NB4 (cell line): ENCODE measurements at regions not wholly inside any gene's neighbourhood (a gene's known extent, or its start where the extent isn't known, plus 50 kb on each side); places are given as distances from the start of the nearest gene placed in this dataset.

ENCODE experiments used
- DNase-seq: peaks from one replicate; pipeline ENCODE4 v3.0.0; 2010; ENCODE audit warnings: low read depth
- H3K4me3 ChIP-seq: one replicate; pipeline ENCODE4 v1.5.1; 2011; ENCODE audit warnings: mild to moderate bottlenecking, low read depth, low read length, moderate library complexity
- MYC ChIP-seq: IDR thresholded peaks from 2 replicates; pipeline ENCODE4 v1.6.1; 2011; ENCODE audit warnings: low read depth, low read length
- POLR2A ChIP-seq: IDR thresholded peaks from 2 replicates; pipeline ENCODE4 v1.6.1; 2011; ENCODE audit warnings: mild to moderate bottlenecking; ENCODE audit not compliant: insufficient read length; ENCODE audit errors: extremely low read depth
- TF ChIP-seq, protein P1 (sequence below): IDR thresholded peaks from 2 replicates; pipeline ENCODE4 v1.6.1; 2011; ENCODE audit warnings: low read depth, low read length
- TF ChIP-seq, protein P2 (sequence below): IDR thresholded peaks from one replicate; pipeline ENCODE4 v1.5.1; 2012; ENCODE audit warnings: low read depth, low read length

DNA sequence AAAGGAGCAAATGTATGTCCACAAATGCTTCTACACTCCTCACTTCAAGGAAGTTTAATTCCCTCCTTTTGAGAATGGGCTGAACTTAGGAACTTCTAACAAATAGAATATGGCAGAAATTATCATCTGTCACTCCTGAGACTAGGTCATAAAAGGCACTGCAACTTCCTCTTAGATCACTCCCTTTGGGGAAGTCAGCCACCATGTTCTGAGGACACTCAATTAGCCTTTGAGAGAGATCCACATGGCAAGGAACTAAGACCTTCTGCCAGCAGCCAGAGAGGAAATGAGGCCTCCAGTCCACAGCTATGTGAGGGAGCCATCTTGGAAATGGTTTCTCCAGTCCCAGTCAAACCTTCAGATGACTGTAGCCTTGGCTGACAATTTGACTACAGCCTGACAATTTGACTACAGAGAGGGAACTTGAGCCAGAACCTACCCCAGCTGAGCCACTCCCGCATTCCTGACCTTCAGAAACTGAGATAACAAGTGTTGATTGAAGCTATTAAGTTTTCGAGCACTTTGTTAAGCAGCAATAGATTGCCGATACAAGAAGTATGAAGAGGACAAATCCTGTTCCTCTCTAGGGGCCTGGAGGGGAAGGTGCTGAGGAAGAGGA is 113.4 kb upstream of the SEC14L1 start:
- TF ChIP-seq MYC (no peak), POLR2A (no peak)
- TF ChIP-seq, protein P1, sequence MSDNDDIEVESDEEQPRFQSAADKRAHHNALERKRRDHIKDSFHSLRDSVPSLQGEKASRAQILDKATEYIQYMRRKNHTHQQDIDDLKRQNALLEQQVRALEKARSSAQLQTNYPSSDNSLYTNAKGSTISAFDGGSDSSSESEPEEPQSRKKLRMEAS: no peak
- TF ChIP-seq, protein P2, sequence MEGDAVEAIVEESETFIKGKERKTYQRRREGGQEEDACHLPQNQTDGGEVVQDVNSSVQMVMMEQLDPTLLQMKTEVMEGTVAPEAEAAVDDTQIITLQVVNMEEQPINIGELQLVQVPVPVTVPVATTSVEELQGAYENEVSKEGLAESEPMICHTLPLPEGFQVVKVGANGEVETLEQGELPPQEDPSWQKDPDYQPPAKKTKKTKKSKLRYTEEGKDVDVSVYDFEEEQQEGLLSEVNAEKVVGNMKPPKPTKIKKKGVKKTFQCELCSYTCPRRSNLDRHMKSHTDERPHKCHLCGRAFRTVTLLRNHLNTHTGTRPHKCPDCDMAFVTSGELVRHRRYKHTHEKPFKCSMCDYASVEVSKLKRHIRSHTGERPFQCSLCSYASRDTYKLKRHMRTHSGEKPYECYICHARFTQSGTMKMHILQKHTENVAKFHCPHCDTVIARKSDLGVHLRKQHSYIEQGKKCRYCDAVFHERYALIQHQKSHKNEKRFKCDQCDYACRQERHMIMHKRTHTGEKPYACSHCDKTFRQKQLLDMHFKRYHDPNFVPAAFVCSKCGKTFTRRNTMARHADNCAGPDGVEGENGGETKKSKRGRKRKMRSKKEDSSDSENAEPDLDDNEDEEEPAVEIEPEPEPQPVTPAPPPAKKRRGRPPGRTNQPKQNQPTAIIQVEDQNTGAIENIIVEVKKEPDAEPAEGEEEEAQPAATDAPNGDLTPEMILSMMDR: no peak
- peak; percentile 34 for DNase-seq
- H3K4me3 ChIP-seq: no peak overlapping the region

DNA sequence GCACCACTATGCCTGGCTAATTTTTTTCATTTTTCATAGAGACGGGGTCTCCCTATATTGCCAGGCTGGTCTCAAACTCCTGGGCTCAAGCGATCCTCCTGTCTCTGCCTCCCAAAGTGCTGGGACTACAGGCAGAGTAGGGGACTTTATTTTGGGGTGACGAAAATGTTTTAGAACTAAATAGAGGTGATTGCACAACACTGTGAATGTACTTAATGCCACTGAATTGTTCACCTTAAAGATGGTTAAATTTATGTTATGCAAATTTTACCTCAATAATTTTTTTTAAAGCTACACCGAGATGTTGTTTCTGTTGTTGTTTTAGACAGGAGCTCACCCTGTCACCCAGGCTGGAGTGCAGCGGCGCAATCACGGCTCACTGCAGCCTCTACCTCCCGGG is 111.9 kb upstream of the SEC14L1 start:
- no peak for DNase-seq
- TF ChIP-seq, protein P2: no peak
- TF ChIP-seq POLR2A: no peak
- TF ChIP-seq MYC: no peak
- TF ChIP-seq, protein P1: no peak
- no peak overlapping the region for H3K4me3 ChIP-seq

DNA sequence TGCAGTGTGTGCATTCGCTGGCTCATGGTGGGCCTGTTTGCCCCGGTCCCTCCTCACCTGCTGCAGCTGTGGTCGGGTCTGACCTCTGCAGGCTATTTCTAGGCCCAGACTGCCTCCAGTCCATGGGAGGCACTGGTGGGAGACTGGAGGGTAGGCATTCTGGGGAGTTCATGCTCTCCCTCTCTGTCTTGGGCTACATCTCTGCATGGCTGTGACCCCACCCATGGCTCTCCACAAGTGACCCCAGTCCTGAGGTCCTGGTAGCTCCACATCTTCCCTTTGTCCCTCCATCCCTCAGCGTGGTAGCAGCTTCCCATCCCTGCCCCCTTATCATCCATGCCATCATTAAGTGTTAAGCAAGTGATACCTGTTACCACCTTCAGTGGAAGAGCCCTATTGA is 107.8 kb upstream of the SEC14L1 start:
- H3K4me3 ChIP-seq: no peak overlapping the region
- no peak for DNase-seq
- TF ChIP-seq, protein P2: no peak
- TF ChIP-seq MYC (no peak), POLR2A (no peak)
- TF ChIP-seq, protein P1: no peak

DNA sequence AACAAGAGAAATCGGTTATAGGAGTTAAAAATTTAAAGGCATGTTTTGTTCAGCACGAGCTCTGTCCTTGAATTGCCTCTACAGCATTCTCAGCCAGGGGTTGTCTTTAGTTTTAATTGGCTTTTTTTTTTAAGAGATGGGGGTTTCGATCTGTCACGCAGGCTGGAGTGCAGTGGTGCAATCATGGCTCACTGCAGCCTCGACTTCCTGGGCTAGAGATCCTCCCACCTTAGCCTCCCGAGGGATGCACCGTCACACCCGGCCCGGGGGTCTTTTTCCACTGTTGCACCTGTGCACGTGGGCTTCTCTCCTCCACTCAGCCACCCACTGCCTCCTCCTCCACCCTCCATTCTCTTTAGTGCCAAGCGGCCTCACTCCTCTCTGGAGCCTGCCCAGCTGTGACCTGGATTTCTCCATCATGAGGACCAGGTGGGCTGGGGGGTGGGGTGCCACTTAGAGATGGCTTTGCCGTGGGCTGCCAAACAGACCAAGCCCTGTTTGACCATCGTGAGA is 106.8 kb upstream of the SEC14L1 start:
- no peak overlapping the region for H3K4me3 ChIP-seq
- TF ChIP-seq POLR2A: no peak
- TF ChIP-seq, protein P2: no peak
- no peak for TF ChIP-seq MYC
- TF ChIP-seq, protein P1: no peak
- DNase-seq: no peak

DNA sequence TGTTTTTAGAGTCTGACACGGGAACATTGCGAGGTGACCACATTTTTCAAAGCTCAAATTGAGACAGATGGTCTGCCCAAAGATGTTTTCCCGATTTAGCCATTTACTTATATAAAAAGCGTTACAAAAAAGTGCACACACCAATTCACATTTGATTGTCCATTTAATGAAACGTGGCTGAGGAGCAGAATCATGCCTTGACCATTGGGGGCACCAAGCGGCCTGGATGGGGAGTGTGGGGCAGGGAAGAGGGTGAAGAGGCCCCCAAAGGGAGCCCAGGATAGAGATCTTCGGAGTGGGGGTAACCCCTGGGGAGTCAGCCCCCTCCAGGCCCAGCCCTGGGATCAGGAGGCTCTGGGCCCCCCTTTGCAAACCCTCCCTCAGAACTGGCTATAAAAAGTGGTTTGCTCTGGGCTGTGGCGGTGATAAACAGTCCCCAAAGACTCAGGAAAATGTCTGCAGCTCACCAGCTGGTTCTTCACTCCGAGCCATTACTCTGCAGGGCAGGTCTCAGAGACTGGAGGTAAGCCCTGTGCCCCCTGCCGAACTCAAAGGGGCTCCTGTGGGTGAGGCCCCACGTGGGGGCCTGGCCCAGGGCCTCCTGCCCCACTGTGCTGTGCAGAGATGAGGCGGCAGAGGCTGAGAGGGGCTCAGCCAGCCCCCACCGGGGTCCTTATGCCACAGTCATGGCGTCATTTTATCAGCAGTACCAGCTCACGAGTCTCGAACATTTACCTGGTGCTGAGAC is 105.9 kb upstream of the SEC14L1 start:
- H3K4me3 ChIP-seq: no peak overlapping the region
- no peak for DNase-seq
- TF ChIP-seq POLR2A (no peak), MYC (no peak)
- TF ChIP-seq, protein P1: no peak
- TF ChIP-seq, protein P2: no peak
